ENCODE measurements at regions not wholly inside any gene's neighbourhood (a gene's known extent, or its start where the extent isn't known, plus 50 kb on each side); places are given as distances from the start of the nearest gene placed in this dataset.

DNA sequence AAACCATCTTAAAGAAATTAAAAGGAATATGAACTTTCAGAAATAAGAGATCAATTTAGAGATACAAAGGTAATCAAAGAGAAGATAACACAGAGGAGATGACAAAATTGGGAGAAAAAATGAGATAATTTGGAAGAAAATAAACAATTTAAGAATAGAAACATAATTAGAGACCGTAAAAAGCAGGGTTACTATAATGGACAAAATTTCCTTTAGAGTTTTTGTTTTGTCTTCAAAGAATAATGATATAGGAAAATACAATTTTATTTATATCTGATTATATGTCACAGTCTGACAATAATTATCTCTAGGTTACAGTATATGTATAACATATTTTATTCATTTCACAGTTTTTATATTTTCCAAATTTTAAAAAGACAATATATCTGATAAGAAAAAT is 716.4 kb upstream of the ZNF804A start:
- Histone ChIP-seq H3K9me3 (ENCODE audit: control insufficient read depth, low read depth, low read length) (no peaks in the 10 kb centered on the region), H3K4me2 (ENCODE audit: control insufficient read depth, extremely low read depth, insufficient read depth, low read depth, low read length) (no peak overlapping the region), H3K79me2 (ENCODE audit: control insufficient read depth, insufficient read depth, low read length) (no peaks in the 10 kb centered on the region), H3K9me1 (ENCODE audit: control insufficient read depth, extremely low read depth, insufficient read depth, low read length) (no peaks in the 10 kb centered on the region), H3K9ac (ENCODE audit: control insufficient read depth, extremely low read depth, insufficient read depth, low read length) (no peak overlapping the region), H3K4me1 (ENCODE audit: control insufficient read depth, extremely low read depth, insufficient read depth, low read length) (no peaks in the 10 kb centered on the region), H3K27ac (ENCODE audit: control insufficient read depth, insufficient read depth, low read length) (no peak overlapping the region), H3K27me3 (ENCODE audit: control insufficient read depth, extremely low read depth, insufficient read depth, low read length) (no peaks in the 10 kb centered on the region), H4K20me1 (ENCODE audit: control insufficient read depth, extremely low read depth, insufficient read depth, low read length) (no peaks in the 10 kb centered on the region), H2AFZ (ENCODE audit: control insufficient read depth, low read length) (no peak overlapping the region), H3K36me3 (ENCODE audit: control insufficient read depth in 2 of 2, extremely low read depth in 1 of 2, insufficient read depth in 2 of 2, low read length in 2 of 2) (no peaks in the 10 kb centered on the region), H3K4me3 (ENCODE audit: control insufficient read depth in 2 of 3, extremely low read depth in 1 of 3, insufficient read depth in 2 of 3, low read depth in 1 of 3, low read length in 3 of 3) (no peak overlapping the region)
- no peak for TF ChIP-seq EZH2 (IDR thresholded peaks at IDR 0.05; ENCODE audit: low read length)
- TF ChIP-seq, protein P1, sequence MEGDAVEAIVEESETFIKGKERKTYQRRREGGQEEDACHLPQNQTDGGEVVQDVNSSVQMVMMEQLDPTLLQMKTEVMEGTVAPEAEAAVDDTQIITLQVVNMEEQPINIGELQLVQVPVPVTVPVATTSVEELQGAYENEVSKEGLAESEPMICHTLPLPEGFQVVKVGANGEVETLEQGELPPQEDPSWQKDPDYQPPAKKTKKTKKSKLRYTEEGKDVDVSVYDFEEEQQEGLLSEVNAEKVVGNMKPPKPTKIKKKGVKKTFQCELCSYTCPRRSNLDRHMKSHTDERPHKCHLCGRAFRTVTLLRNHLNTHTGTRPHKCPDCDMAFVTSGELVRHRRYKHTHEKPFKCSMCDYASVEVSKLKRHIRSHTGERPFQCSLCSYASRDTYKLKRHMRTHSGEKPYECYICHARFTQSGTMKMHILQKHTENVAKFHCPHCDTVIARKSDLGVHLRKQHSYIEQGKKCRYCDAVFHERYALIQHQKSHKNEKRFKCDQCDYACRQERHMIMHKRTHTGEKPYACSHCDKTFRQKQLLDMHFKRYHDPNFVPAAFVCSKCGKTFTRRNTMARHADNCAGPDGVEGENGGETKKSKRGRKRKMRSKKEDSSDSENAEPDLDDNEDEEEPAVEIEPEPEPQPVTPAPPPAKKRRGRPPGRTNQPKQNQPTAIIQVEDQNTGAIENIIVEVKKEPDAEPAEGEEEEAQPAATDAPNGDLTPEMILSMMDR (optimal IDR thresholded peaks at IDR 0.05 in 1 of 3, IDR thresholded peaks at IDR 0.05 in 1 of 3, conservative IDR thresholded peaks at IDR 0.05 in 1 of 3; ENCODE audit: extremely low read depth in 1 of 3, insufficient read depth in 2 of 3, low read length in 3 of 3) = no peak
- dilution Hi-C loops (cut with MboI; ENCODE audit: extremely low pct_ligation_motif_present, low sequenced_read_pairs) = no loop called here
- FAIRE-seq (no peak), DNase-seq (ENCODE audit: low read depth, low spot score) (no peak)

- TF ChIP-seq, protein P1 (optimal IDR thresholded peaks at IDR 0.05 in 1 of 3, IDR thresholded peaks at IDR 0.05 in 1 of 3, conservative IDR thresholded peaks at IDR 0.05 in 1 of 3; ENCODE audit: extremely low read depth in 1 of 3, insufficient read depth in 2 of 3, low read length in 3 of 3) = no peak
- no peak for TF ChIP-seq EZH2 (IDR thresholded peaks at IDR 0.05; ENCODE audit: low read length)
- Histone ChIP-seq H3K4me1 (ENCODE audit: control insufficient read depth, extremely low read depth, insufficient read depth, low read length) (no peaks in the 10 kb centered on the region), H3K36me3 (ENCODE audit: control insufficient read depth in 2 of 2, extremely low read depth in 1 of 2, insufficient read depth in 2 of 2, low read length in 2 of 2) (no peaks in the 10 kb centered on the region), H3K27ac (ENCODE audit: control insufficient read depth, insufficient read depth, low read length) (no peak overlapping the region), H3K4me2 (ENCODE audit: control insufficient read depth, extremely low read depth, insufficient read depth, low read depth, low read length) (no peak overlapping the region), H3K4me3 (ENCODE audit: control insufficient read depth in 2 of 3, extremely low read depth in 1 of 3, insufficient read depth in 2 of 3, low read depth in 1 of 3, low read length in 3 of 3) (no peak overlapping the region), H3K27me3 (ENCODE audit: control insufficient read depth, extremely low read depth, insufficient read depth, low read length) (no peaks in the 10 kb centered on the region), H3K79me2 (ENCODE audit: control insufficient read depth, insufficient read depth, low read length) (no peaks in the 10 kb centered on the region), H2AFZ (ENCODE audit: control insufficient read depth, low read length) (no peak overlapping the region), H4K20me1 (ENCODE audit: control insufficient read depth, extremely low read depth, insufficient read depth, low read length) (no peaks in the 10 kb centered on the region), H3K9me3 (ENCODE audit: control insufficient read depth, low read depth, low read length) (no peaks in the 10 kb centered on the region), H3K9me1 (ENCODE audit: control insufficient read depth, extremely low read depth, insufficient read depth, low read length) (no peaks in the 10 kb centered on the region), H3K9ac (ENCODE audit: control insufficient read depth, extremely low read depth, insufficient read depth, low read length) (no peak overlapping the region)
- DNase-seq (ENCODE audit: low read depth, low spot score) (no peak), FAIRE-seq (no peak)
- dilution Hi-C loops (cut with MboI; ENCODE audit: extremely low pct_ligation_motif_present, low sequenced_read_pairs) = no loop called here
These were observed 705.9 kb upstream of the ZNF804A start for GRCh38 chr2:183892315-183892941.

Measured in keratinocyte (primary cell).